Esophagus squamous epithelium (tissue), 4 donors: ENCODE measurements at regions not wholly inside any gene's neighbourhood (a gene's known extent, or its start where the extent isn't known, plus 50 kb on each side); places are given as distances from the start of the nearest gene placed in this dataset.
"Not testable (repeated sequence)": the region's sequence is repeated elsewhere in the genome, so short reads cannot be mapped to it uniquely, and the experiment has no call there.

Experiments used
- CTCF ChIP-seq, 6 experiments: fragments of 450-650 bp in 4 of 6; fragments of 200-600 bp in 2 of 6; sonication (generic) in 2 of 6; IDR thresholded peaks; one replicate each; pipeline ENCODE4 v1.5.1; 2016 to 2019; ENCODE audit warnings: antibody characterized with exemption in 6 of 6, mild to moderate bottlenecking in 4 of 6, moderate library complexity in 4 of 6
- POLR2A ChIP-seq, 4 donors: fragments of 450-650 bp; IDR thresholded peaks; one replicate each; pipeline ENCODE4 v1.6.1; 2017; ENCODE audit warnings: antibody characterized with exemption in 4 of 4, mild to moderate bottlenecking in 4 of 4, moderate library complexity in 3 of 4

- TF ChIP-seq CTCF, POLR2A (IDR thresholded peaks at IDR 0.05): not testable (repeated sequence)
Observed at GRCh38 chr10:2896334-2896733, 171.0 kb upstream of the PFKP start.
